ENCODE measurements at regions not wholly inside any gene's neighbourhood (a gene's known extent, or its start where the extent isn't known, plus 50 kb on each side); places are given as distances from the start of the nearest gene placed in this dataset.

DNA sequence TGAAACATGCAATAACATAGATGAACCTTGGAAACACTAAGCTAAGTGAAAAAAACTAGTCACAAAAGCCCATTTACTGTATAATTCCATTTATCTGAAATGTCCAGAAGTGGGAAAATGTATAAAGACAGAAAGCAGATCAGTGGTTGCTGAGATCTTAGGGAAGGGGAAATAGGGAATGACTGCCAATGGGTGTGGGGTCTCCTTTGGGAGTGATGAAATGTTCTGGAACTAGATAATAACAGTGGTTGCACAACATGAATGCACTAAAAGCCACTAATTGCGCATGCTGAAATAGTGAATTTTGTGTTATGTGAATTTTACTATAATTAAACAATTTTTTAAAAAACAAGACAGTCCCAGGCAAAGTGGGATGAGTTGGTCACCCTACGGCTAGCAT, 472.8 kb downstream of the CCDC171 start:
- peaks cover 2 to 26% (median 6%) of the 10 kb centered on the region in 5 donors for H3K9me3 Mint-ChIP-seq
- no peaks in the 10 kb centered on the region for H3K4me1 ChIP-seq (ENCODE audit: insufficient read depth, low read length)
- no peak overlapping the region for H3K27ac Mint-ChIP-seq
- H3K27me3 Mint-ChIP-seq, result peaks cover 0 to 2% of the 10 kb centered on the region in 2 donors
- no peaks in the 10 kb centered on the region for H3K4me1 Mint-ChIP-seq
- CTCF ChIA-PET, result no interaction called here
- no peak overlapping the region for H3K4me3 Mint-ChIP-seq
- H3K4me3 ChIP-seq (ENCODE audit: low read length), result no peak overlapping the region
- no peak overlapping the region for H3K27ac ChIP-seq (ENCODE audit: low read depth, low read length)
- H3K36me3 ChIP-seq (ENCODE audit: insufficient read depth, low read length), result no peaks in the 10 kb centered on the region
- no peaks in the 10 kb centered on the region for H3K27me3 ChIP-seq (ENCODE audit: insufficient read depth, low read length, poor library complexity, severe bottlenecking)
- DNase-seq, result no peak
- POLR2A ChIA-PET, result no interaction called here
- H3K9me3 ChIP-seq (ENCODE audit: low read length), result no peaks in the 10 kb centered on the region
- H3K36me3 Mint-ChIP-seq, result no peaks in the 10 kb centered on the region

DNA sequence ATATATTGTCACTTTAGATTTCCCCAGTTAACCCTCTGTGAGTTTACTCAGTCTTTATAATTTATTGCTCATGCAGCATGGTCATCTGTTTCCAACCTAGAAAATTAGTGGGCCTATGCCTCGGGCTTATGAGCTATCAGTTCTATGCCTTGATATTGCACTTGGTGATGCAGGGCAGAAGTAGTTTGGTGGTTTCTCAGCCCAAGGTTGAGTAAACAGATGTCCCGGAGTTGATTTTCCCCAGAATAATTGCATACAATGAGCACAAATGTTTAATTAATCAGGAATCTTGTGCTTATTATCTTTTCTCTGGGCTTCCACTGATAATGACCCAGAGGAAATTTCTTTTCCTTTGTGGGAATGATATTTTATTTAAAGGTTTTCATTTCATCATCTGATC, 474.0 kb downstream of the CCDC171 start:
- no peaks in the 10 kb centered on the region for H3K36me3 Mint-ChIP-seq
- peaks cover 0 to 2% of the 10 kb centered on the region in 2 donors for H3K27me3 Mint-ChIP-seq
- H3K27ac Mint-ChIP-seq, result no peak overlapping the region
- Histone ChIP-seq H3K4me3 (ENCODE audit: low read length) (no peak overlapping the region), H3K27me3 (ENCODE audit: insufficient read depth, low read length, poor library complexity, severe bottlenecking) (no peaks in the 10 kb centered on the region), H3K4me1 (ENCODE audit: insufficient read depth, low read length) (no peaks in the 10 kb centered on the region), H3K27ac (ENCODE audit: low read depth, low read length) (no peak overlapping the region), H3K36me3 (ENCODE audit: insufficient read depth, low read length) (no peaks in the 10 kb centered on the region), H3K9me3 (ENCODE audit: low read length) (no peaks in the 10 kb centered on the region)
- CTCF ChIA-PET, result no interaction called here
- no peak for DNase-seq
- peaks cover 2 to 26% (median 6%) of the 10 kb centered on the region in 5 donors for H3K9me3 Mint-ChIP-seq
- no peaks in the 10 kb centered on the region for H3K4me1 Mint-ChIP-seq
- POLR2A ChIA-PET, result no interaction called here
- H3K4me3 Mint-ChIP-seq, result no peak overlapping the region

DNA sequence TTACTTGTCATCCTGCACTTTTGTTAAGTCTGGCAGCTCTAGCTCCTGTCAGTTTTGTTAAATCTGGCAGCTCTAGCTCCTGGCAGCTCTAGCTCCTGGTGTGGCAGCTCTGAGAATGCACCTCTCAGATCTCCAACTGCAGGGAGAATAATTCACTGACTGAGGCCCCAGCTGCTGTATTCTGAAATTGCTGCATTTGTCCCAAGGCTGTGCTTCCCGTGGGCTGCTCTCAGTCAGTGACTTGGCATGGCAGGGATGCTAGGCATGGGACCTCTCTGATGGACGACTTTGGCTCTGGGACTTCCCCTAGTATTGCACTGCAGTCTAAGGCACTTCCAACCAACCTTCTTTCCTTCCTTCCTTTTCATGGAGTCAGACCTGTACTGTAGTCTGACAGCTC, 475.7 kb downstream of the CCDC171 start:
- no peaks in the 10 kb centered on the region for H3K9me3 ChIP-seq (ENCODE audit: low read length)
- no peaks in the 10 kb centered on the region for H3K36me3 ChIP-seq (ENCODE audit: insufficient read depth, low read length)
- H3K4me1 ChIP-seq (ENCODE audit: insufficient read depth, low read length), result no peaks in the 10 kb centered on the region
- DNase-seq, result no peak
- POLR2A ChIA-PET, result no interaction called here
- Mint-ChIP-seq H3K36me3 (no peaks in the 10 kb centered on the region), H3K9me3 (peaks cover 0 to 16% (median 6%) of the 10 kb centered on the region in 5 donors), H3K4me1 (no peaks in the 10 kb centered on the region), H3K27me3 (peaks cover 0 to 2% of the 10 kb centered on the region in 2 donors), H3K27ac (no peak overlapping the region), H3K4me3 (no peak overlapping the region)
- no peaks in the 10 kb centered on the region for H3K27me3 ChIP-seq (ENCODE audit: insufficient read depth, low read length, poor library complexity, severe bottlenecking)
- CTCF ChIA-PET, result no interaction called here
- H3K27ac ChIP-seq (ENCODE audit: low read depth, low read length), result no peak overlapping the region
- H3K4me3 ChIP-seq (ENCODE audit: low read length), result no peak overlapping the region

DNA sequence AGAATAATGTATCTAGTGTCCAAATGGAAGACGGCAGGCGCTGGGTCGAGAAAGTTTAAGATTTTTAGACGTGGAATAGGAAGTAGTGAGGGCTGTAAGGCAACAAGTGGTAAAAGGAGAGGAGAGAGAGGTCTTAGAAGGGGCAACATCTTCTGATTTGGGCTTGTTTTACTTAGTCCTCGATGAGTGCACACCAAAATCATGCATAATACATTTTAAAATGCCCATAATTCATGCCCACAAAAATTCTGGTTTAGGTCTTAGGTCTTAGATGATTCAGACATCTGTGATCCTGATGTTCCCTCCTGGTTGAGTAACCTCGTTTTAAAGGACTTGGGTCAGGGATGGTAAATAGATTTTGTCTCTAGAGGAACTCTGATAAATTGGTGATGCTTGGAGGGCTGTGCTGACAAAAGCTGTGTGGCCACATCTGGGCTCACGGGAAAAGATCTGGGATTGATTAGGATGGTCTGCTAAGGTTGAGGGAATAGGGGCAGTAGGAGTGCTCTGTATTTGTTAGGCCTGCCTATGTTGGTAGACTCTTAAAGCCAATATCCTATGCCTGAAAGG, 476.3 kb downstream of the CCDC171 start:
- Mint-ChIP-seq H3K4me3 (no peak overlapping the region), H3K36me3 (no peaks in the 10 kb centered on the region), H3K9me3 (peaks cover 0 to 15% (median 5%) of the 10 kb centered on the region in 5 donors), H3K4me1 (no peaks in the 10 kb centered on the region), H3K27ac (no peak overlapping the region), H3K27me3 (peaks cover 0 to 2% of the 10 kb centered on the region in 2 donors)
- no peaks in the 10 kb centered on the region for H3K9me3 ChIP-seq (ENCODE audit: low read length)
- ChIA-PET POLR2A (no interaction called here), CTCF (no interaction called here)
- DNase-seq, result no peak
- no peaks in the 10 kb centered on the region for H3K36me3 ChIP-seq (ENCODE audit: insufficient read depth, low read length)
- H3K27ac ChIP-seq (ENCODE audit: low read depth, low read length), result no peak overlapping the region
- no peak overlapping the region for H3K4me3 ChIP-seq (ENCODE audit: low read length)
- no peaks in the 10 kb centered on the region for H3K4me1 ChIP-seq (ENCODE audit: insufficient read depth, low read length)
- no peaks in the 10 kb centered on the region for H3K27me3 ChIP-seq (ENCODE audit: insufficient read depth, low read length, poor library complexity, severe bottlenecking)

DNA sequence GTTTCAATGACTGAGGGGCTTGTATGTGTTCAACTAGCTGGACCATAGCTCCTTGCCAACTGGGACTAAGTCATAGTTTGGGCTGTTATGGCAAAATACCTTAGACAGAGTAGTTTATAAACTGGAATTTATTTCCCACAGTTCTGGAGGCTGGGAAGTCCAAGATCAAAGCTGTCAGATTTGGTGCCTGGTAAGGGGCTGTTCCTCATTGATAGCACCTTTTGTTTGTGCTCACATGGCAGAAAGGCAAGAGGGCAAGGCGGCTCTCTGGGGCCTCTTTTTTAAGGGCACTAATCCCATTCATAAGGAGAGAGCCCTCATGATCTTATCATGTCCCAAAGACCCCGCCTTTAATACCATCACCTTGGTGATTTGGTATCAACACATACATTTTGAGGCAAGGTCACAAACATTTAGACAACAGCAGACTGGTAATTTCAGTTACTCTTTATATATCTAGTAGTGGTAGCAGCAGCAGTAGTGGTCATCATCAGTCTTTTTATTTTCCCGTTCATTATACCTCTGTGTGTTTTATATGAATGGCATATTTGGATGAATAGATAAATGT, 477.0 kb downstream of the CCDC171 start:
- Mint-ChIP-seq H3K27me3 (peaks cover 0 to 2% of the 10 kb centered on the region in 2 donors), H3K9me3 (peaks cover 0 to 11% (median 5%) of the 10 kb centered on the region in 5 donors), H3K36me3 (no peaks in the 10 kb centered on the region), H3K4me3 (no peak overlapping the region), H3K4me1 (no peaks in the 10 kb centered on the region), H3K27ac (no peak overlapping the region)
- H3K36me3 ChIP-seq (ENCODE audit: insufficient read depth, low read length), result no peaks in the 10 kb centered on the region
- ChIA-PET POLR2A (no interaction called here), CTCF (no interaction called here)
- DNase-seq, result no peak
- H3K4me3 ChIP-seq (ENCODE audit: low read length), result no peak overlapping the region
- no peaks in the 10 kb centered on the region for H3K9me3 ChIP-seq (ENCODE audit: low read length)
- H3K4me1 ChIP-seq (ENCODE audit: insufficient read depth, low read length), result no peaks in the 10 kb centered on the region
- no peaks in the 10 kb centered on the region for H3K27me3 ChIP-seq (ENCODE audit: insufficient read depth, low read length, poor library complexity, severe bottlenecking)
- H3K27ac ChIP-seq (ENCODE audit: low read depth, low read length), result no peak overlapping the region

DNA sequence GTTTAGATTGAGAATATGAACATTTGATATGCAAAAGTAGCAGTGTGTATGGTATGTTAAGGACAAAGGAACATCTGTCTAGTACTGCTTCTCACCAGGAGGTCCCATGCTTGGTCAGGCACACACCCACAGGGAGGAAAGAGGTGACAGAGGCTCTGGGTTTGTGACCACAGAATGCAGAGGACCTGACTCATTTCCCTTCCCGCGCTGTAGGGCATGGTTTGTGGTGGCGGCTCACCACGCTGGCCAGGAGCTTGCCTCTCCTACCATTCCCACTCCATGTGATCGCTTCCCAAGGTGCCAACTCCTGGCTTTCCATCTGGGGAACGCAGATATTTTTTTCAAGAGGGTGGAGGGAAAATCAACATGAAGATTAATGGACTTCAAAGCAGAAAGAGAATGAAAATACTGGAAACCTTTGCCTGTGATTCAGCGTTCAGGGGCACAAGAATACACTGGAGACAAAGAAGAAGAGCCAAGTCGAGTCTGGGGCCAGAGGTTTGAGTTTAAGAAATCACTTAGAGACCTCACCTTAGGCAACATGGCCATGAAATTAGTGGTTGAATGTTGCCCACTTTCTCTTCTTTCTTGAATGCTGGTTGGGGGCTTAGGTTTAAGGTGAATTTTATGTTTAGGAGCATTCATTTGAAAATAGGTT, 477.8 kb downstream of the CCDC171 start:
- CTCF ChIA-PET, result no interaction called here
- Mint-ChIP-seq H3K27me3 (peaks cover 0 to 2% of the 10 kb centered on the region in 2 donors), H3K4me3 (no peak overlapping the region), H3K27ac (no peak overlapping the region), H3K4me1 (no peaks in the 10 kb centered on the region), H3K36me3 (no peaks in the 10 kb centered on the region), H3K9me3 (peaks cover 0 to 15% (median 5%) of the 10 kb centered on the region in 5 donors)
- Histone ChIP-seq H3K4me3 (ENCODE audit: low read length) (no peak overlapping the region), H3K36me3 (ENCODE audit: insufficient read depth, low read length) (no peaks in the 10 kb centered on the region), H3K27me3 (ENCODE audit: insufficient read depth, low read length, poor library complexity, severe bottlenecking) (no peaks in the 10 kb centered on the region), H3K4me1 (ENCODE audit: insufficient read depth, low read length) (no peaks in the 10 kb centered on the region), H3K27ac (ENCODE audit: low read depth, low read length) (no peak overlapping the region), H3K9me3 (ENCODE audit: low read length) (no peaks in the 10 kb centered on the region)
- no peak for DNase-seq
- POLR2A ChIA-PET, result no interaction called here

DNA sequence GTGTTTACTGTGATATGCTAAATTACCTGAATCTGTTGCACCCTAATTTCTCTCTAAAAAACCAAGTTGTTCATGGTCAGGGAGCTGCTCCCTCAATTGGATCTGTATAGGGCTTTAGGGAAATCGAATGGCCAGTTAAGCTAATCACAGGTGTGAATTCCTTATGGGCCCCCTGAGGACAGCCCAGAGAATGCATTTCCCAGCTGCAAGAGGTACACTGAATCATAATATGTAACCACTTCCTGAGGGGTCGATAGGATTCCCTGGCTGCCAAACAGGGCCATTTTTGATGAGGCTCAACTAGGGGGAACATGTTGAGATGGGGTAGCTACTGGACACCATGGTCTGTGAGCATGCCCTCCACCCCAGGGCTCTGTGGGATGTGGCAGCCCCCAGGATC, 478.6 kb downstream of the CCDC171 start:
- peaks cover 0 to 15% (median 5%) of the 10 kb centered on the region in 5 donors for H3K9me3 Mint-ChIP-seq
- no peak overlapping the region for H3K4me3 Mint-ChIP-seq
- no peaks in the 10 kb centered on the region for H3K36me3 Mint-ChIP-seq
- CTCF ChIA-PET, result no interaction called here
- no peak overlapping the region for H3K27ac Mint-ChIP-seq
- Histone ChIP-seq H3K36me3 (ENCODE audit: insufficient read depth, low read length) (no peaks in the 10 kb centered on the region), H3K27ac (ENCODE audit: low read depth, low read length) (no peak overlapping the region), H3K9me3 (ENCODE audit: low read length) (no peaks in the 10 kb centered on the region), H3K4me1 (ENCODE audit: insufficient read depth, low read length) (no peaks in the 10 kb centered on the region), H3K27me3 (ENCODE audit: insufficient read depth, low read length, poor library complexity, severe bottlenecking) (no peaks in the 10 kb centered on the region), H3K4me3 (ENCODE audit: low read length) (no peak overlapping the region)
- no peaks in the 10 kb centered on the region for H3K27me3 Mint-ChIP-seq
- H3K4me1 Mint-ChIP-seq, result no peaks in the 10 kb centered on the region
- DNase-seq, result no peak
- POLR2A ChIA-PET, result no interaction called here

DNA sequence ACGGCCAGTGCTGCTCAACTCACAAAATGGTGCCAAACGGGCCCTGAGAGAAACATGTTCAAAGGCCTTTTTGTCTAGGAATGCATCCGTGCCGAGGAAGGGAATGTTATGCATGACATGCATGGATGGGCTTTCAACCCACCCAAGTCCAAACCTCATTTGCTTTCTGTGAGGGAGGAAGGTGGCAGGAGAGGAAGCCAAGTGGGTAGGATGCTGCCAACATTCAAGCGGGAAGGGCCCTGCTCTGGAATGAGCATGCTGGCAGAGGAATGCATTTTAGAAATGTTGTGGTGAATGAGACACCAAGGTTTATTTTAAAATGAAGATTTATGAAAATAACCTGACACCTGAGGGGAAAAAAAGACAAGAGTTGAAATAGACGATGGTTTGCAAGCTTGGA, 479.1 kb downstream of the CCDC171 start:
- Mint-ChIP-seq H3K27me3 (no peaks in the 10 kb centered on the region), H3K4me1 (no peaks in the 10 kb centered on the region)
- POLR2A ChIA-PET, result no interaction called here

More for the DNA sequence above, 479.1 kb downstream of the CCDC171 start:
- H3K27me3 ChIP-seq (ENCODE audit: insufficient read depth, low read length, poor library complexity, severe bottlenecking), result no peaks in the 10 kb centered on the region
- no peak overlapping the region for H3K27ac ChIP-seq (ENCODE audit: low read depth, low read length)
- no peak overlapping the region for H3K4me3 Mint-ChIP-seq
- CTCF ChIA-PET, result no interaction called here
- no peak overlapping the region for H3K4me3 ChIP-seq (ENCODE audit: low read length)
- no peaks in the 10 kb centered on the region for H3K4me1 ChIP-seq (ENCODE audit: insufficient read depth, low read length)
- no peaks in the 10 kb centered on the region for H3K36me3 ChIP-seq (ENCODE audit: insufficient read depth, low read length)
- no peak overlapping the region for H3K27ac Mint-ChIP-seq
- H3K9me3 ChIP-seq (ENCODE audit: low read length), result no peaks in the 10 kb centered on the region
- peaks cover 0 to 18% (median 5%) of the 10 kb centered on the region in 5 donors for H3K9me3 Mint-ChIP-seq
- DNase-seq, result no peak
- H3K36me3 Mint-ChIP-seq, result no peaks in the 10 kb centered on the region

Data from CD8-positive, alpha-beta memory T cell (primary cell).